Immature natural killer cell (primary cell): ENCODE measurements at regions not wholly inside any gene's neighbourhood (a gene's known extent, or its start where the extent isn't known, plus 50 kb on each side); places are given as distances from the start of the nearest gene placed in this dataset.

Experiments used
- DNase-seq, 3 donors: peaks; one replicate each; pipeline ENCODE4 v3.0.0; 2022; ENCODE audit warnings: mixed read lengths in 1 of 3
- H3K27ac Mint-ChIP-seq, 6 donors: one replicate each; pipeline ENCODE4 v1.8.0; 2020; ENCODE audit warnings: mixed read lengths in 6 of 6, mild to moderate bottlenecking in 5 of 6, inconsistent platforms in 4 of 6, moderate library complexity in 3 of 6
- H3K27me3 Mint-ChIP-seq, 3 donors: one replicate each; pipeline ENCODE4 v1.8.0; 2020 to 2021; ENCODE audit warnings: low read depth in 3 of 3, mild to moderate bottlenecking in 3 of 3, mixed read lengths in 3 of 3, moderate library complexity in 3 of 3, inconsistent platforms in 1 of 3
- H3K36me3 Mint-ChIP-seq, 3 donors: one replicate each; pipeline ENCODE4 v1.8.0; 2020; ENCODE audit warnings: mixed read lengths in 3 of 3, inconsistent platforms in 2 of 3, mild to moderate bottlenecking in 2 of 3
- H3K4me1 Mint-ChIP-seq, 2 donors: one replicate each; pipeline ENCODE4 v1.8.0; 2020; ENCODE audit warnings: inconsistent platforms in 2 of 2, mild to moderate bottlenecking in 2 of 2, mixed read lengths in 2 of 2, moderate library complexity in 1 of 2
- H3K4me3 Mint-ChIP-seq, 5 donors: one replicate each; pipeline ENCODE4 v1.8.0; 2020; ENCODE audit warnings: mild to moderate bottlenecking in 5 of 5, mixed read lengths in 5 of 5, inconsistent platforms in 3 of 5, moderate library complexity in 3 of 5
- H3K9me3 Mint-ChIP-seq, 6 donors: one replicate each; pipeline ENCODE4 v1.8.0; 2020; ENCODE audit warnings: mild to moderate bottlenecking in 6 of 6, mixed read lengths in 6 of 6, inconsistent platforms in 4 of 6, moderate library complexity in 3 of 6

- H3K36me3 Mint-ChIP-seq = peaks cover 0 to 3% (median 0%) of the 10 kb centered on the region in 3 donors
- peaks cover 0 to 13% (median 8%) of the 10 kb centered on the region in 6 donors for H3K9me3 Mint-ChIP-seq
- DNase-seq = no peak
- H3K27me3 Mint-ChIP-seq = peaks cover 7 to 10% (median 8%) of the 10 kb centered on the region in 3 donors
- H3K4me1 Mint-ChIP-seq = no peaks in the 10 kb centered on the region
- no peak overlapping the region for H3K27ac Mint-ChIP-seq
- no peak overlapping the region for H3K4me3 Mint-ChIP-seq
Observed at GRCh38 chr17:74080656-74081582, 122.6 kb upstream of the RPL38 start.

- Mint-ChIP-seq H3K4me3 (no peak overlapping the region), H3K27ac (no peak overlapping the region), H3K4me1 (no peaks in the 10 kb centered on the region), H3K36me3 (peaks cover 0 to 3% (median 0%) of the 10 kb centered on the region in 3 donors), H3K27me3 (peaks cover 7 to 10% (median 8%) of the 10 kb centered on the region in 3 donors), H3K9me3 (peaks cover 0 to 13% (median 8%) of the 10 kb centered on the region in 6 donors)
- DNase-seq = no peak
Observed at GRCh38 chr17:74082886-74083285, 120.6 kb upstream of the RPL38 start.

DNA sequence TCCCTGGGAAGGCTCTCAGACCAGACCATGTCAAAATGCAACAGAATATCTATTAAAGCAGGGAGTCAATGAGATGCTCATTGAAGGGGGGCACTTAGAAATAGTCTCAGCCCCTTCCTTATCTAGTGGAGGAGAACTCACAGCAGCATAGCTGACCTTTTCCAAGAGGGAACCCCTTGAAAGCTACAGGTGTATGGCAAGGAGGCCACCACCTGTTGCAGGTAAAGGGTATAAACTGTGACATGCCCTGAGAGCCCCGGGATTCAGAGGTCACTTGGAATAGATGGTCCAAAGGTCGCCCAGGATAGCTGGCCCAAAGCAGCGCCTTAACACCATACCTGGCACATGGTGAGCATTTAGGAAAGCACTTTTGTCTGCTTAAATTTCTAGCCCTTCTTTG is 120.2 kb upstream of the RPL38 start:
- DNase-seq = no peak
- peaks cover 0 to 3% (median 0%) of the 10 kb centered on the region in 3 donors for H3K36me3 Mint-ChIP-seq
- no peak overlapping the region for H3K4me3 Mint-ChIP-seq
- H3K9me3 Mint-ChIP-seq = peaks cover 0 to 13% (median 8%) of the 10 kb centered on the region in 6 donors
- H3K27me3 Mint-ChIP-seq = peaks cover 7 to 10% (median 8%) of the 10 kb centered on the region in 3 donors
- H3K4me1 Mint-ChIP-seq = no peaks in the 10 kb centered on the region
- no peak overlapping the region for H3K27ac Mint-ChIP-seq

DNA sequence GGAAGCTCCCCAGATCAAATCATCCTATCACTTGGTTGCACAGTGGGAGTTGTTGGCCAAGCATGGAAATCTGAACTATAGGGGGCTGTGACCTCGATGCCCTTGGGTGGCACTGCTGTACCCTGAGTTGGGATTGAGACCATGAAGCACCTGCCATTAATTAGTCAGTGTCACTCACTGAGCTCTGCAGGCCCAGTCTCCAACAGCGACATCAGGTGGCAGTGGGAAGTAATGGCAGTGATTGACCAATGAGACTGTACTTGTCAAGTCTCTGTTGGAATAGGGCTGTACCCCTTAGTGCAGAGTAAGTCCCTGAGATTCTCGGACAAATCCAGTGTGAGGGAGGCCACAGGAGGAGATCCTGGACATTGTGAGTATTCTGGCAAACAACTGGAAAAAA is 118.0 kb upstream of the RPL38 start:
- H3K27me3 Mint-ChIP-seq = peaks cover 6 to 10% (median 6%) of the 10 kb centered on the region in 3 donors
- peaks cover 0 to 3% (median 0%) of the 10 kb centered on the region in 3 donors for H3K36me3 Mint-ChIP-seq
- no peak for DNase-seq
- no peak overlapping the region for H3K4me3 Mint-ChIP-seq
- H3K27ac Mint-ChIP-seq = no peak overlapping the region
- H3K9me3 Mint-ChIP-seq = peaks cover 0 to 13% (median 8%) of the 10 kb centered on the region in 6 donors
- no peaks in the 10 kb centered on the region for H3K4me1 Mint-ChIP-seq

DNA sequence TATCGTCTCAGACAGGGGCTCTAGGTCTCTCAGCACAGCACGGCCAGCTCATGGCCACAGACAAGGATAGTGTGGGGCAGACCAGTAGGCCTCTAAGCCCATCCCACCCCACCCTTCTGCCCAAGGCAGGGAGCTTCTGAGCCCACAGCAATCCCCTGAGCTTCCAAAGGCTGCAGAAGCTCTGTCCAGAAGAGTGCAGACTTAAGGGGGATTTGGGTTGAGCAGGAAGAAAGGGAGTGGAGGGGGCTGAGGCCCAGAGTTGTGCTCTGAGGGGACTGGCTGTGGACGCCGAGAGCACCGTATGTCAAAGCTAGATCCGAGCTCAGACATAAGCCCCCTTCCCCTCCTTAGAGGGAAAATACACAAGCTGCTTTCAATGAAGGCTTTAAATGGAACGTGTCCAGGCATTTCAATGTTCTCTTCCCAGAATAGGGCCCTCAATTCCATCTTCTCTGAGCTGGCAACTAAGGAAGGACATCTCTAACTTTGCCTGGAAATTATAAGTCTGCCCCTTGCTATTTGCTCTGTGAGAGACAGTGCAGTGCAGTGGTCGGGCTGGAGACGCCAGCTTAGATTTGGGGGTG is 116.4 kb upstream of the RPL38 start:
- Mint-ChIP-seq H3K27ac (no peak overlapping the region), H3K4me1 (no peaks in the 10 kb centered on the region), H3K36me3 (peaks cover 0 to 3% (median 0%) of the 10 kb centered on the region in 3 donors), H3K9me3 (peaks cover 0 to 13% (median 8%) of the 10 kb centered on the region in 6 donors), H3K4me3 (no peak overlapping the region), H3K27me3 (peaks cover 4 to 10% (median 8%) of the 10 kb centered on the region in 3 donors)
- DNase-seq = no peak

DNA sequence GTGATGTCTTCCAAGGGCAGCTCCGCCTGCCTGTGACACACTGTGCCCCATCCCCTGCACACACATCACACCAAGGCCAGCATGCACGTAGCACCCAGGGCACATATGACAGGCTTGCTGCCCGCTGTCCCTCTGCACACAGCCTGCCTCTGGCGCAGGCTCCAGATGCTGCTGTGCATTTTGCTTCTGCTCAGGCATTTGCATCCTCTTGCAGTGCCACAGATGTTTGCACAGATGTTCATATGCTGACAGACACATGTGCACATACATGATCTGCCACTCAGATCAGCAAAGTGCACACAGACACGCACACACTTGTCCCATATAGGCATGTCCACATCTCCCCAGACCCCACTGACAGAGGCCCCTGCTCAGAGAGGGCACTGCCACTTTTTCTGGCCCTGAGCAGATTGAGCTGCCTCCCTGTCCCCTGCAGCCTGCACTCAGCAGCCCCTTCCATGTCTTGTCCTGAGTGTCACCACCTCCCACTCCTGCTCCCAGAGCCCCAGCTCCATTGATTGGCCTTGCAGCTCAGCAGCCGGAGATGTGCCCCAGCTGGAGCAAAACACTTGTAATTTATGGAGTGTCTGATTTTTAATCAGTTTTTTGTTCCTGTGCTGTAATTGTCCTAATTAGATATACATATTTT is 115.1 kb upstream of the RPL38 start:
- H3K36me3 Mint-ChIP-seq = peaks cover 0 to 3% (median 0%) of the 10 kb centered on the region in 3 donors
- peaks cover 1 to 16% (median 8%) of the 10 kb centered on the region in 3 donors for H3K27me3 Mint-ChIP-seq
- H3K4me1 Mint-ChIP-seq = no peaks in the 10 kb centered on the region
- H3K9me3 Mint-ChIP-seq = peaks cover 0 to 13% (median 8%) of the 10 kb centered on the region in 6 donors
- no peak overlapping the region for H3K4me3 Mint-ChIP-seq
- no peak for DNase-seq
- H3K27ac Mint-ChIP-seq = no peak overlapping the region

- H3K4me1 Mint-ChIP-seq = no peaks in the 10 kb centered on the region
Observed at GRCh38 chr17:74088934-74089329, 114.5 kb upstream of the RPL38 start.

DNA sequence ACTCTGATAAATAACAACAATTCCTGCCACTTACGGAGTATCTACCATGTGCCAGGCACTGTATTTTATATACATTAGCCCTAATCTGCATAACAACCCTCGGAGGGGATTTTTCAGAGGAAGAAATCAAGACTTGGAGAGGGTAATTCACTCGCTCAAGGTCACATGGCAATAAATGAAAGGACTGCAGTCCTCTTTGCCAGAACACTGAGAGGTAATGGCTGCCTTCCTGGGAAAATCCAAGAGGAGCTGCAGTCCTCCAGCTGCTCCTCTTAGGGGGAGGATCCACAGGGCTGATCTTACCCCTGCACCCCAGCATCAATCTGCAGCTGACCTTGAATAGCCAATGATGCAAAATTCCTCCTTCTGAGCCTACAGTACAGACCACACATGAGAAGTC is 114.1 kb upstream of the RPL38 start:
- H3K4me3 Mint-ChIP-seq = no peak overlapping the region
- peaks cover 0 to 3% (median 0%) of the 10 kb centered on the region in 3 donors for H3K36me3 Mint-ChIP-seq
- H3K27me3 Mint-ChIP-seq = peaks cover 3 to 18% (median 5%) of the 10 kb centered on the region in 3 donors
- DNase-seq = no peak
- no peaks in the 10 kb centered on the region for H3K4me1 Mint-ChIP-seq
- no peak overlapping the region for H3K27ac Mint-ChIP-seq
- peaks cover 0 to 13% (median 8%) of the 10 kb centered on the region in 6 donors for H3K9me3 Mint-ChIP-seq

More at GRCh38 chr17:74088934-74089329, 114.5 kb upstream of the RPL38 start:
- H3K9me3 Mint-ChIP-seq = peaks cover 0 to 13% (median 8%) of the 10 kb centered on the region in 6 donors
- H3K36me3 Mint-ChIP-seq = peaks cover 0 to 3% (median 0%) of the 10 kb centered on the region in 3 donors
- DNase-seq = no peak
- H3K4me3 Mint-ChIP-seq = no peak overlapping the region
- H3K27me3 Mint-ChIP-seq = peaks cover 1 to 16% (median 5%) of the 10 kb centered on the region in 3 donors
- H3K27ac Mint-ChIP-seq = no peak overlapping the region

DNA sequence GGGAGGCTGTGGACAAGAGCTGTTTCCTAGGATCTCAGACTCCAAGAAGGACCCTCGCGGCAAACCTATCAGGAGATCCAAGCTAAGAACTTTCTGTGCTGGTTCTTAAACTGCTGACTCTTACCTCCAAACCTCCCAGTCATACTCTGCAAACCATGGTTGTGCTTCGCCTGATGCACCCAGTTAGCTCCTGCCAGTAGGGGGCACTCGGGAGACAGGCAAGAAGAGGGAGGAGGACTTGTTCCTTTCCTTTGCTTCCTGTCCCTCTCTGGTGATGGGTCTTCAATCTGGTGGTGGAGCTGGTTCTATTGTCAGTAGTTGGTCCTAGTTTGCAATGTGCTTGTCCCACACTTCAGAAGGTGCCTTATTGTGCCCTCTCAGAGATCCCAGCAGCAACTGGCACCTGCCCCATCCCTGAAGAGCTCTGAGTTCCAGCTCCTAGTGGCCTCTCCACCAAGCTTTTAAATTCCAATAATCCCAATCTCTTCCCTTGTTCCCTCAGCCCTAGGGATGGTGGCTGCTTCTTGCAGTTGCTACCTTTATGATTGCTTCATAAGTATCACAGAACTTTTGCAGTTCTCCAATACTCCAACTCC is 113.5 kb upstream of the RPL38 start:
- H3K27ac Mint-ChIP-seq = no peak overlapping the region
- peaks cover 0 to 2% (median 0%) of the 10 kb centered on the region in 3 donors for H3K36me3 Mint-ChIP-seq
- peaks cover 2 to 18% (median 3%) of the 10 kb centered on the region in 3 donors for H3K27me3 Mint-ChIP-seq
- H3K9me3 Mint-ChIP-seq = peaks cover 0 to 7% (median 4%) of the 10 kb centered on the region in 6 donors
- DNase-seq = peak; percentile 11 to 13 (median 12)
- no peaks in the 10 kb centered on the region for H3K4me1 Mint-ChIP-seq
- H3K4me3 Mint-ChIP-seq = no peak overlapping the region

DNA sequence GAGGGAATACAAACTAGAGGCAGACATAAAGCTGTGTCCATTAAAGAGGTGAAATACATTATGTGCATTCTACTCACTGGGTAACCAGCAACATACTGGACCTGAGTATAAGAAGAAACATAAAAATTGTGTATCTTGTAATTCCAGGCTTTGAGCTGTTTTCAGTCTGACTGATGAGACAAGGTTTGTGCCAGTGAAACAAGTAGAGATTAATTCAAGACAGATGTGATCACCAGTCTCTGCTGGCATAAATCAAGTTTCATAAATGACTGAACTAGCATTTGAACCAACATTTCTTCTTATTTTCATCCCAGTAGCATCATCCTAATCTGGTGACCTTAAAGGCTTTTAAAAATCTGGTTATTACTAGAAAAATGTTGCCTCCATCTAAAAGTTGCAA is 108.8 kb upstream of the RPL38 start:
- no peaks in the 10 kb centered on the region for H3K4me1 Mint-ChIP-seq
- H3K9me3 Mint-ChIP-seq = no peaks in the 10 kb centered on the region
- H3K36me3 Mint-ChIP-seq = no peaks in the 10 kb centered on the region
- H3K27me3 Mint-ChIP-seq = peaks cover 0 to 14% (median 5%) of the 10 kb centered on the region in 3 donors
- no peak for DNase-seq
- no peak overlapping the region for H3K4me3 Mint-ChIP-seq
- H3K27ac Mint-ChIP-seq = no peak overlapping the region

DNA sequence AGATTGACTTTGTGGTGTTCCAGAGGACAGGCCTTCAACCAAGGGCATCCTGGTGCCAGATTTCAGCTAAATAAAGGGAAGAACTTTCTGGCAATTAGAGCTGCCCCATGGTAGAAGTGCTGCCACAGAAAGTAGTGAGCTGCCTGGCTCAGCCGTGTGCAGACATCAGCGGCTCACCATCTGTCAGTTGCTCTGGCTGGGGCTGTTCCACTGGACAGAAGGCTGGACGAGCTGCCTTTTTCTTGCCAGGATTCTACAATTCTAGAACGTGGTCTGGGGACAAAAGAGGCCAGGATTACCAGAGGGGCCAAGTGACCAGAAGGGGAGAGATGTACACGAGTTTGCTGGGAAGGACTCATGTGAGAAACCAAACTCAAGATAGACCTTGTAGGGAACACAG is 107.0 kb upstream of the RPL38 start:
- DNase-seq = no peak
- H3K4me3 Mint-ChIP-seq = no peak overlapping the region

GRCh38 chr17:74097450-74098135 is 105.9 kb upstream of the RPL38 start:
- no peaks in the 10 kb centered on the region for H3K36me3 Mint-ChIP-seq
- H3K27ac Mint-ChIP-seq = no peak overlapping the region
- no peak for DNase-seq
- peaks cover 0 to 11% (median 5%) of the 10 kb centered on the region in 3 donors for H3K27me3 Mint-ChIP-seq
- H3K4me1 Mint-ChIP-seq = no peaks in the 10 kb centered on the region
- H3K4me3 Mint-ChIP-seq = no peak overlapping the region
- no peaks in the 10 kb centered on the region for H3K9me3 Mint-ChIP-seq

More for the DNA sequence above, 107.0 kb upstream of the RPL38 start:
- H3K4me1 Mint-ChIP-seq = no peaks in the 10 kb centered on the region
- H3K9me3 Mint-ChIP-seq = no peaks in the 10 kb centered on the region
- H3K27me3 Mint-ChIP-seq = peaks cover 0 to 17% (median 5%) of the 10 kb centered on the region in 3 donors
- no peak overlapping the region for H3K27ac Mint-ChIP-seq
- H3K36me3 Mint-ChIP-seq = no peaks in the 10 kb centered on the region
